Thymus (tissue), 11 donors: ENCODE measurements at regions not wholly inside any gene's neighbourhood (a gene's known extent, or its start where the extent isn't known, plus 50 kb on each side); places are given as distances from the start of the nearest gene placed in this dataset.
A peak's percentile ranks its signal among the peaks of the same experiment; 100 is the strongest.

ENCODE experiments used
- DNase-seq, 9 donors: peaks; one replicate each; pipeline ENCODE4 v3.0.0-alpha.2; 2013; ENCODE audit warnings: low spot score in 9 of 9, low read depth in 6 of 9, missing footprints in 1 of 9
- H3K27ac ChIP-seq, 2 donors: one replicate each; pipeline ENCODE4 v1.5.1; 2013; ENCODE audit warnings: control low read depth in 1 of 2, low read depth in 1 of 2, low read length in 1 of 2, mild to moderate bottlenecking in 1 of 2, moderate library complexity in 1 of 2
- H3K27me3 ChIP-seq, 2 donors: one replicate each; pipeline ENCODE4 v1.5.1; 2013; ENCODE audit warnings: low read length in 1 of 2; ENCODE audit not compliant: control insufficient read depth in 2 of 2, insufficient read depth in 1 of 2
- H3K36me3 ChIP-seq, 2 donors: one replicate each; pipeline ENCODE4 v1.5.1; 2013; ENCODE audit warnings: low read length in 1 of 2, mild to moderate bottlenecking in 1 of 2, moderate library complexity in 1 of 2; ENCODE audit not compliant: control insufficient read depth in 2 of 2, insufficient read depth in 2 of 2
- H3K4me1 ChIP-seq, 2 donors: one replicate each; pipeline ENCODE4 v1.5.1; 2013; ENCODE audit warnings: low read length in 2 of 2; ENCODE audit not compliant: control insufficient read depth in 2 of 2, insufficient read depth in 2 of 2
- H3K4me3 ChIP-seq, 2 donors: one replicate each; pipeline ENCODE4 v1.5.1; 2013; ENCODE audit warnings: low read length in 2 of 2, control low read depth in 1 of 2, mild to moderate bottlenecking in 1 of 2
- H3K9me3 ChIP-seq, 2 donors: one replicate each; pipeline ENCODE4 v1.5.1; 2013; ENCODE audit warnings: low read length in 1 of 2, mild to moderate bottlenecking in 1 of 2; ENCODE audit not compliant: control insufficient read depth in 2 of 2, insufficient read depth in 1 of 2
- WGBS: extraction: QIAGEN DNeasy Blood & Tissue Kit; methylation state at CpG from one replicate; pipeline ENCODE4 v1.1.7; 2013; 5-methylcytosine and 5-hydroxymethylcytosine counted together
- donor health status: healthy.

DNA sequence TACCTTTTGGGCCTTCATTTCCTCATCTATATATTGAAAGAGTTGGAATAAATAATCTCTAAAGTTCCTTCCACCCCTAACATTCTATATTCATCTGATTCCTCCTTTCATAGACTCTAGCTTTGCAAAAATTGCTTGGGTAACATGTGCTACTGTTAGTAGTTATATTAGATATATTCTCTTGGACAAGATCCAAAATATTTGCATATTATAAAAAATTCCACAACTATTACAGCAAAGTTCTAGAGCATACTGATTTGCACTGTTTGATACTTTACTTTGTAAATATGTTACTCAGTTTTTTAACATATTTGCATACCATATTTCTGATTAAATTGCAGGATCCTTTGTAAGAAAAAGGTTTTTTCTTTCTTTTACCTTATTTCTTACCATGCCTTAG lies 95.9 kb upstream of the UBE2E2 start:
- Histone ChIP-seq H3K4me1 (no peaks in the 10 kb centered on the region), H3K4me3 (no peak overlapping the region)
- DNase-seq = no peak

DNA sequence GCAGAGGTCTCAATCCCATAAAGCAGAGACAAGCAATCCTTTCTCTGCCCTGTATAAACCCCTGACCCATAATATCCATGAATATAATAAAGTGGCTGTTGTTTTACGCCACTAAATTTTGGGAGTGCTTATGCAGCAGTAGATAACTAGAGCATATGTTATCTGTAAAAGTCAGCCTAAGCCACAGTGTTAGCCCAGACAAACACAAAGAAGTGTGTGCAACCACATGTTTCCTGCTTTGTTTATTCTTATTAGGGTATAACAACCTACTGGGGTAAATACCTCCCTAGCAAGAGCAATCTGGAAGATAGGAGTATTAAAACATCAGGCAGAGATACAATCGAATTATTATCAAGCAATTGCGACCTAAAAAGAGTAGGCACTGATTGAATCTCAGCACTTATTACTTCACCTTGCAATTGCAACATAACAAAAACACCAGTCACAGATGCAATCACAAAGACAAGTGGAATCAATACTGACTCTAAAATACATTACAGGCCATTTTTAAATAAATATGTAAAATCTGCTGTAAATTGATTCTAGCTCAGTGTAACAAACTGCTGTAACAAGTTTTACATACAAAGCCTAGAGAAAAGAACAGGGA lies 94.6 kb upstream of the UBE2E2 start:
- WGBS = 76% methylated on average over 3 of the region's 3 CpGs
- no peaks in the 10 kb centered on the region for H3K36me3 ChIP-seq
- no peaks in the 10 kb centered on the region for H3K27me3 ChIP-seq
- H3K4me3 ChIP-seq = no peak overlapping the region
- no peak for DNase-seq
- no peaks in the 10 kb centered on the region for H3K9me3 ChIP-seq
- peaks cover 0 to 4% of the 10 kb centered on the region in 2 donors for H3K4me1 ChIP-seq
- no peak overlapping the region for H3K27ac ChIP-seq

More for the DNA sequence above, 95.9 kb upstream of the UBE2E2 start:
- no peaks in the 10 kb centered on the region for H3K9me3 ChIP-seq
- H3K27me3 ChIP-seq = no peaks in the 10 kb centered on the region
- H3K27ac ChIP-seq = no peak overlapping the region
- H3K36me3 ChIP-seq = no peaks in the 10 kb centered on the region

DNA sequence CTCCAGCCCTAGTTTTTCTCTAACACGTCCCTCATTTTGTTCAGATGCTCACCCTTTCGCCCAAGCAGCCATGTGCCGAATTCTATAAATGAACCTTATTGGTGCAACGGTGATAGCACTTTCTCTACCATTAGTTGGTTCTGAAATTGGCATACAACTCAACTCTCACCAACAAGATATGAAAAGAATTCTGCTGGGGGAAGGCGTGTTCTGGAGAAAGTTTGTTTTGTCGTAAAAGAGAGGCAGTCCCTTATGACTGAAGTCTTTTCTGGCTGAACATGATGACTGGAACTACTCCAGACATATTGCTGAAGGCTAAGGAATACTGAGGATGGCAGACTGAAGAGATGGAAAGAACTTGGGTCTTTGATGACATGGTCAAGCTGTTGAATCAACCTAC lies 91.8 kb upstream of the UBE2E2 start:
- H3K27ac ChIP-seq = no peak overlapping the region
- H3K4me3 ChIP-seq = no peak overlapping the region
- 98% methylated on average over 6 of the region's 6 CpGs for WGBS
- H3K27me3 ChIP-seq = no peaks in the 10 kb centered on the region
- no peak for DNase-seq
- no peaks in the 10 kb centered on the region for H3K9me3 ChIP-seq
- no peaks in the 10 kb centered on the region for H3K36me3 ChIP-seq
- peaks cover 3 to 4% of the 10 kb centered on the region in 2 donors for H3K4me1 ChIP-seq

DNA sequence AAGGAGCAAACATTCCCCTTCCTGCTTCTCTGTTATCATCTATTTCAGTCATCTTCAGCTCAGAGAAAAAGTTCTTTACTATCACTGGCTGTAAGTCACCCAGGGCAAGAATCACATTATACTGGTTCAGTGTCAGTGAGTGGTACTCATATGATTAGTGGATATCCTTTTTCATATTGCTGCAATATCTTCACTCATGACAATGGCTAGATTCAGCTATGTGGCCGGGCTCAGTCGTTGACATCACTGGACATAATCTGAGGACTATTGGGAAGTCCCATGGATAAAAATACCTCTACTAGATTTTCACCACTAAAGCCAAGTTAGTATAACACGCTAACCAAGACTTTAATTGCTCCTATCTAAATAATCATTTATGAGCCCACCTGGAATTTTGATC lies 91.3 kb upstream of the UBE2E2 start:
- Histone ChIP-seq H3K9me3 (no peaks in the 10 kb centered on the region), H3K27ac (no peak overlapping the region), H3K4me1 (peaks cover 3 to 4% of the 10 kb centered on the region in 2 donors), H3K4me3 (no peak overlapping the region), H3K27me3 (no peaks in the 10 kb centered on the region), H3K36me3 (no peaks in the 10 kb centered on the region)
- no peak for DNase-seq
- WGBS = over 99% methylated on average over 3 of the region's 3 CpGs

DNA sequence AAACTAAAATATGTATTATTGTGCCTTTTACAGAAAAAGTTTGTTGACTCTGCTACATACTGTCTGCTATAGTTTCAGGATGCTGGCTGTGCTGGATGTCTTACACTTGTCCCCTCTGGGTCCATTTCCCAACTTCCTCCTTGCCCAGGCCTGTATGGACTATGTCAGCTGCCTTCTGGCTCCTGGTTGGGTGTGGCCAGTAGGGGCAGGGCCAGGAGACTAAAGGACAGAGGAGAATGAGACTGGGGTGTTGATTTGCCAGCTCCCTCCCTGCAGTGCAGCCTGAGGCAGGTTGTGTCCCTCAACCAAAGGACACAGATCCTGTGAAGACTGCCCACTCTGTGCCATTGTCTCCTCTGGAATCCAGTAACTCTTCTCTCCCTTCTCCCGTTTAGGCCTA lies 90.6 kb upstream of the UBE2E2 start:
- no peaks in the 10 kb centered on the region for H3K27me3 ChIP-seq
- no peak for DNase-seq
- H3K4me3 ChIP-seq = no peak overlapping the region
- H3K27ac ChIP-seq = no peak overlapping the region
- H3K9me3 ChIP-seq = no peaks in the 10 kb centered on the region
- H3K4me1 ChIP-seq = peaks cover 3 to 4% of the 10 kb centered on the region in 2 donors
- no peaks in the 10 kb centered on the region for H3K36me3 ChIP-seq
- 95% methylated on average over 1 of the region's 1 CpG for WGBS

DNA sequence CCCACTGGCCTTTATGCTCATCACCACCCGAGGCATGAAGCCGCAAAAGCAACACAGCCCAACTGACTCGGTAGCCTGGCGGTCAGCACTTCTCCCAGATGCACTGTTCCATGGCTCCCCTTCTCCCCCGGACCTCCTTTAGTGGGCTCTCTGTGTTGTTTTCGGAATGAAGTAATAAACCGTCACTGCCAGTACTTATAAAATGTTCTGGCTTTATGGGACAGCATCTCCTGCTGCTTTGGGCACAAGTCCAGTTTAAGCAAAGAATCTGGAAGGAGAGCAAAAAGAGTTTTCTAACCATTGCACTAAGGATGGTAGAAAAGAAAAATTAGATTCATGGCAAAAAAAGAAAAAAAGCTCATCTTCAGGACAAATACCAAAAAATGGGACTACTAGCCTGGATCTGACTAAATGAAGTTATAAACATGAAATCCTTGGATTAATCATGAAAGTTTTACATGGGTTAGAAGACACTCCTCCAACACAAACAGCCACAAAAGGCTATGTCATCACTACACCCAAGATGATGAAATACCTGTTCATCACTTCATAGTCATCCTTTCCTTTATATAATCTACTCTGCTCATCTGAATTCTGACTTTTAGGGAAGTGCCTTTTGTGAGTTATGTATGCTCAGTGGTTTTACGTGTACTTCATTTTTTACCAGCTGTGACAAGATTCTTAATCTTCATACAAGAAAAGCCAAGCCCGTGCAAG lies 89.5 kb upstream of the UBE2E2 start:
- Histone ChIP-seq H3K4me1 (peaks cover 3 to 4% of the 10 kb centered on the region in 2 donors), H3K9me3 (no peaks in the 10 kb centered on the region), H3K27ac (no peak overlapping the region), H3K27me3 (no peaks in the 10 kb centered on the region), H3K36me3 (no peaks in the 10 kb centered on the region), H3K4me3 (no peak overlapping the region)
- WGBS = 75% methylated on average over 9 of the region's 9 CpGs
- no peak for DNase-seq

DNA sequence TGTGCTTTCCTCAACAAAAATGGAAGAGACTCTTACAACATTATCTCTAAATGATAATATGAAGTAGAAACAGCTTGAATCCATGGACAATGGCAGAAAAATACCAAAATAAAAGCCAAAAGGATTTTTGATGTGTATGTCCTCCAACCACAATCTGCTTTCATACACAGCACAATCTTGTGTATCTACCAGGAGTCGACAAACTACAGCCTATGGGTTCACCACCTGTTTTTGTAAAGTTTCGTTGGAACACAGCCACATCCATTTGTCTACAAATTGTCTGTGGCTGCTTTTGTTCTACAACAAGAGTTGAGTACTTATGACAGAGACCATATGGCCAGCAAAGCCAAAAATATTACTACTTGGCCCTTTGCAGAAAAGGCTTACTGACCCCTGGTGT lies 88.7 kb upstream of the UBE2E2 start:
- WGBS = 6% methylated on average over 2 of the region's 2 CpGs
- H3K4me1 ChIP-seq = peaks cover 3 to 4% of the 10 kb centered on the region in 2 donors
- H3K36me3 ChIP-seq = no peaks in the 10 kb centered on the region
- no peak overlapping the region for H3K27ac ChIP-seq
- DNase-seq = peak in 1 of 9 donors; percentile 33
- H3K27me3 ChIP-seq = no peaks in the 10 kb centered on the region
- no peak overlapping the region for H3K4me3 ChIP-seq
- no peaks in the 10 kb centered on the region for H3K9me3 ChIP-seq

DNA sequence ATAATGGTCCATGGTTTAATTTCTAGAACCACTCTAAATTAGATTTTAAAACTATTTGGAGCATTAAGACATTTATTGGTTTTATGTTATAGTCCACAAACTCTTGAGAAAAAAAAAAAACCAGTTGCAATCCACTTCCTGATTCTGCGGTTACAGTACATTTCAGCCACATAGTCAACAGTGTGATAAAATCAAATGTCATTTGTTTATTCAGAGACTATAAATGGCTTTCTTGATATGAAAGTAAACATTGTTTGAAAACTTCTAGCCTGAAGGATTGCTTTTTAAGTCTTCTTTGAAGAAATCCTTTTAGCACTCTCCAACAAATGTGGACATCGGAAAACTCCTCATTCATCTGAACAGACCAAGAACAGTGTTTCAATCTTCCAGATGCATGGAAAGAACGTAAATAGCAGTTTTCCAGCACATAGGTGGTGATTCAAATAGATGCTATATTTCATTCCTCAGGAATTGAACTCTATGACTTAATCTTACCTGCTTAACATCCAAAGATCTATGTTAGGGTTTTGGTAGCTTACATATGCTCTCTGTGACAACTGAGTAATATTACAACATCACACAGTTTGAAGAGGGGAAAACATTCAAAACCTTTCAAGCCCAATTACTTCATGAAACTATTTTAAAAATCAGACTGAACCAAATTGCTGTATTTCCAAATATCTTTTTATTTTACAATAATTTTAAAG lies 87.8 kb upstream of the UBE2E2 start:
- H3K4me1 ChIP-seq = peaks cover 3 to 4% of the 10 kb centered on the region in 2 donors
- no peak overlapping the region for H3K27ac ChIP-seq
- H3K9me3 ChIP-seq = no peaks in the 10 kb centered on the region
- no peak overlapping the region for H3K4me3 ChIP-seq
- DNase-seq = no peak
- H3K36me3 ChIP-seq = no peaks in the 10 kb centered on the region
- no peaks in the 10 kb centered on the region for H3K27me3 ChIP-seq
- WGBS = 47% methylated on average over 3 of the region's 3 CpGs

DNA sequence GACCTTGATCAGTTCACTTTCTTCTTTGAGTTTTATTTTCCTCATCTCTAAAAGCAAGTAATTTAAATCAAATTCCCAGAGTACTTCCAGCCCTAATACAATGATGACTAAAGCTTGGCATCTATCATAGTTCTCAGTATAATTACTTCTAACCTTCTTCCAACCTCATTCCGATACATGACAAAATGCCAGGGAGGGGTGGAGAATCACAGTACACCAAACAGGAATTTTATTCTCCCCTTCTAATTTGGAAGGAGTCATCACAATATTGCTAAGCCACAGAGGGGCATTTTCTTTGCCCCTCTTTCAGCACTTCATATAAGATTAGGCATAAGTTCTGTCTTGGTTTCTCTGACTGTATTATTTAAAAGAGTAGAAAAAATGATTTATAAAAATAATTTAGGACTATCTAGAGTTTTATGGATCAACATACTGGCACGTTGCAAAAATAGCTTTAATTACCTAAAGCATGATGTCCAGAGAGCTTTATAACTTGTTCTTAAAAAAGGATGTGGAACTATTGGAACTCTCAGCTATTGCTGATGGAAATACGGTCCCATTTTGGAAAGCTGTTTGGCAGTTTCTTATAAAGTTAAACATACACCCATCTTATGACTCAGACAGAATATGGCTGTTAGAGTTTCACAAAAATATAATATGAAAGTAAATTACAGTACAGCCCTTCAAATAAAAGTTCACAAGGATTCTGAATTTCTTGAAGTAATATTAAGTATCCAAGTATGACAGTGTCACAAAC lies 86.9 kb upstream of the UBE2E2 start:
- WGBS = 95% methylated on average over 3 of the region's 3 CpGs
- H3K36me3 ChIP-seq = no peaks in the 10 kb centered on the region
- H3K9me3 ChIP-seq = no peaks in the 10 kb centered on the region
- no peak overlapping the region for H3K4me3 ChIP-seq
- no peak for DNase-seq
- H3K4me1 ChIP-seq = peaks cover 3 to 4% of the 10 kb centered on the region in 2 donors
- H3K27me3 ChIP-seq = no peaks in the 10 kb centered on the region
- H3K27ac ChIP-seq = no peak overlapping the region
